CD4-positive, alpha-beta T cell (primary cell): ENCODE measurements at regions not wholly inside any gene's neighbourhood (a gene's known extent, or its start where the extent isn't known, plus 50 kb on each side); places are given as distances from the start of the nearest gene placed in this dataset.

Experiments
- ATAC-seq: fragments of 200-7000 bp; cut with Tn5 transposase; one replicate; pipeline ENCODE4 v1.10.0; 2022; ENCODE audit warnings: mild to moderate bottlenecking; ENCODE audit not compliant: poor library complexity
- CTCF ChIA-PET: fragments of 350-600 bp; sonication (Branson Sonifier 250); formaldehyde crosslinking; loops from one replicate; lab custom pipeline; 2021; ENCODE audit warnings: antibody characterized with exemption, inconsistent platforms; lab: Charles Lee
- POLR2A ChIA-PET: fragments of 350-600 bp; sonication (Branson Sonifier 250); formaldehyde crosslinking; loops from one replicate; lab custom pipeline; 2021; ENCODE audit warnings: antibody characterized with exemption, inconsistent platforms; lab: Charles Lee
- DNase-seq, 14 experiments: peaks; one replicate each; pipeline ENCODE4 v3.0.0-alpha.2; 2013 to 2020; ENCODE audit warnings: mixed read lengths in 2 of 14
- H3K27ac ChIP-seq, 2 donors: one replicate each; pipeline versions ENCODE4 v1.5.1 to v1.7.0; 2013; ENCODE audit warnings: low read length in 2 of 2, low read depth in 1 of 2, mild to moderate bottlenecking in 1 of 2
- H3K27me3 ChIP-seq, 2 experiments: 1 replicate in 1 of 2; 2 replicates in 1 of 2; pipeline versions ENCODE4 v1.6.1 to v1.7.0; 2013; ENCODE audit warnings: low read length in 2 of 2, control low read depth in 1 of 2, mild to moderate bottlenecking in 1 of 2, moderate library complexity in 1 of 2; ENCODE audit not compliant: insufficient read depth in 2 of 2, control insufficient read depth in 1 of 2
- H3K36me3 ChIP-seq: one replicate; pipeline ENCODE4 v1.6.1; 2013; ENCODE audit warnings: low read length, control low read depth; ENCODE audit not compliant: insufficient read depth
- H3K4me1 ChIP-seq: one replicate; pipeline ENCODE4 v1.6.1; 2013; ENCODE audit warnings: low read length, control low read depth; ENCODE audit not compliant: insufficient read depth
- H3K4me3 ChIP-seq: one replicate; pipeline ENCODE4 v1.5.1; 2013; ENCODE audit warnings: mild to moderate bottlenecking, low read length, moderate library complexity
- H3K9me3 ChIP-seq, 2 experiments: 1 replicate in 1 of 2; 2 replicates in 1 of 2; pipeline versions ENCODE4 v1.6.1 to v1.7.0; 2013; ENCODE audit warnings: low read length in 2 of 2, mild to moderate bottlenecking in 2 of 2, control low read depth in 1 of 2, moderate library complexity in 1 of 2; ENCODE audit not compliant: control insufficient read depth in 1 of 2, insufficient read depth in 1 of 2
- H3K27ac Mint-ChIP-seq: one replicate; pipeline ENCODE4 v1.8.0; 2020; ENCODE audit warnings: mixed read lengths
- H3K27me3 Mint-ChIP-seq: one replicate; pipeline ENCODE4 v1.8.0; 2021; ENCODE audit warnings: mixed read lengths
- H3K36me3 Mint-ChIP-seq: one replicate; pipeline ENCODE4 v1.8.0; 2021; ENCODE audit warnings: low read depth, mixed read lengths
- H3K4me1 Mint-ChIP-seq: one replicate; pipeline ENCODE4 v1.8.0; 2021; ENCODE audit warnings: low read depth, mixed read lengths
- H3K4me3 Mint-ChIP-seq: one replicate; pipeline ENCODE4 v1.8.0; 2020; ENCODE audit warnings: mild to moderate bottlenecking, mixed read lengths
- H3K9me3 Mint-ChIP-seq: one replicate; pipeline ENCODE4 v1.8.0; 2020; ENCODE audit warnings: mixed read lengths
- CTCF ChIP-seq: fragments of 200-600 bp; IDR thresholded peaks from one replicate; pipeline ENCODE4 v1.8.0; 2022; ENCODE audit warnings: antibody characterized with exemption, mild to moderate bottlenecking
- intact Hi-C, 2 experiments: fragments of 100-400 bp; cut with DNase I in 1 of 2; cut with micrococcal nuclease in 1 of 2; formaldehyde crosslinking; loops; one replicate each; pipeline versions ENCODE4 v1.15.1 to v1.9.0; 2023 to 2025; cut with DNase I, micrococcal nuclease

GRCh38 chr11:128301756-128302155, 285.6 kb downstream of the ETS1 start:
- peaks cover 2% of the 10 kb centered on the region for H3K9me3 Mint-ChIP-seq
- no peaks in the 10 kb centered on the region for H3K9me3 ChIP-seq
- DNase-seq (no peak), ATAC-seq (no peak)
- ChIA-PET CTCF (interaction anchor here (0.6 to 4.7 kb wide), 21 partner anchors 10 to 529 kb away, joined by 3 to 51 read pairs (median 5); no protein-coding TSS in a partner anchor), POLR2A (interaction anchor here (0.6 to 9.2 kb wide), 44 partner anchors 7 to 480 kb away, joined by 3 to 121 read pairs (median 6); no protein-coding TSS in a partner anchor)
- intact Hi-C loops = loop anchor here (1.0 to 10.0 kb wide), 5 partner anchors 11 to 1703 kb away; partner anchors contain the start of gene PRDM10 (in 1 of the 2)
- H3K36me3 Mint-ChIP-seq = peaks cover 7% of the 10 kb centered on the region
- H3K36me3 ChIP-seq = no peaks in the 10 kb centered on the region
- peak overlapping the region; percentile 65 for H3K4me3 ChIP-seq
- H3K27me3 Mint-ChIP-seq = no peaks in the 10 kb centered on the region
- peaks cover 100% of the 10 kb centered on the region for H3K4me1 Mint-ChIP-seq
- no peaks in the 10 kb centered on the region for H3K27me3 ChIP-seq
- peak overlapping the region; percentile 94 for H3K4me3 Mint-ChIP-seq
- H3K27ac ChIP-seq = peak overlapping the region; percentile 90 to 94
- H3K4me1 ChIP-seq = peaks cover 82% of the 10 kb centered on the region
- peak overlapping the region; percentile 100 for H3K27ac Mint-ChIP-seq
- TF ChIP-seq CTCF = no peak

GRCh38 chr11:128300785-128301184, 286.6 kb downstream of the ETS1 start:
- no peak for TF ChIP-seq CTCF
- Mint-ChIP-seq H3K27me3 (no peaks in the 10 kb centered on the region), H3K9me3 (peaks cover 2% of the 10 kb centered on the region), H3K36me3 (peaks cover 7% of the 10 kb centered on the region), H3K27ac (peak overlapping the region; percentile 100), H3K4me1 (peaks cover 98% of the 10 kb centered on the region), H3K4me3 (peak overlapping the region; percentile 84)
- no peaks in the 10 kb centered on the region for H3K9me3 ChIP-seq
- no peaks in the 10 kb centered on the region for H3K27me3 ChIP-seq
- DNase-seq = peak in 3 of 14 experiments; percentile 58 to 65 (median 61)
- intact Hi-C loops = loop anchor here in 1 of 2 experiments (10.0 kb wide), 1 partner anchor 1704 kb away; the partner anchor contains the start of gene PRDM10
- peak overlapping the region; percentile 90 to 94 for H3K27ac ChIP-seq
- peak; percentile 5 for ATAC-seq
- POLR2A ChIA-PET = interaction anchor here (0.9 to 9.2 kb wide), 21 partner anchors 8 to 329 kb away, joined by 3 to 121 read pairs (median 6); no protein-coding TSS in a partner anchor
- peak overlapping the region; percentile 65 for H3K4me3 ChIP-seq
- no peaks in the 10 kb centered on the region for H3K36me3 ChIP-seq
- CTCF ChIA-PET = interaction anchor here (2.1 to 4.7 kb wide), 3 partner anchors 9 to 27 kb away, joined by 5 to 51 read pairs (median 30); no protein-coding TSS in a partner anchor
- peaks cover 83% of the 10 kb centered on the region for H3K4me1 ChIP-seq

- Histone ChIP-seq H3K36me3 (no peaks in the 10 kb centered on the region), H3K27me3 (no peaks in the 10 kb centered on the region), H3K27ac (peak overlapping the region; percentile 90 to 94), H3K4me1 (peaks cover 82% of the 10 kb centered on the region), H3K9me3 (no peaks in the 10 kb centered on the region), H3K4me3 (no peak overlapping the region)
- no peaks in the 10 kb centered on the region for H3K27me3 Mint-ChIP-seq
- H3K27ac Mint-ChIP-seq = peak overlapping the region; percentile 100
- intact Hi-C loops = no loop called here
- ATAC-seq = no peak
- peak overlapping the region; percentile 73 for H3K4me3 Mint-ChIP-seq
- DNase-seq = no peak
- H3K4me1 Mint-ChIP-seq = peaks cover 98% of the 10 kb centered on the region
- CTCF ChIA-PET = interaction anchor here (1.4 to 4.7 kb wide), 3 partner anchors 8 to 167 kb away, joined by 3 to 51 read pairs (median 3); no protein-coding TSS in a partner anchor
- POLR2A ChIA-PET = interaction anchor here (0.6 to 9.2 kb wide), 18 partner anchors 8 to 330 kb away, joined by 3 to 121 read pairs (median 4); no protein-coding TSS in a partner anchor
- peaks cover 2% of the 10 kb centered on the region for H3K9me3 Mint-ChIP-seq
- no peak for TF ChIP-seq CTCF
- peaks cover 15% of the 10 kb centered on the region for H3K36me3 Mint-ChIP-seq
Observed at GRCh38 chr11:128299132-128299726, 288.1 kb downstream of the ETS1 start.
